ENCODE measurements at regions not wholly inside any gene's neighbourhood (a gene's known extent, or its start where the extent isn't known, plus 50 kb on each side); places are given as distances from the start of the nearest gene placed in this dataset.
"Not testable (repeated sequence)": the region's sequence is repeated elsewhere in the genome, so short reads cannot be mapped to it uniquely, and the experiment has no call there.

DNA sequence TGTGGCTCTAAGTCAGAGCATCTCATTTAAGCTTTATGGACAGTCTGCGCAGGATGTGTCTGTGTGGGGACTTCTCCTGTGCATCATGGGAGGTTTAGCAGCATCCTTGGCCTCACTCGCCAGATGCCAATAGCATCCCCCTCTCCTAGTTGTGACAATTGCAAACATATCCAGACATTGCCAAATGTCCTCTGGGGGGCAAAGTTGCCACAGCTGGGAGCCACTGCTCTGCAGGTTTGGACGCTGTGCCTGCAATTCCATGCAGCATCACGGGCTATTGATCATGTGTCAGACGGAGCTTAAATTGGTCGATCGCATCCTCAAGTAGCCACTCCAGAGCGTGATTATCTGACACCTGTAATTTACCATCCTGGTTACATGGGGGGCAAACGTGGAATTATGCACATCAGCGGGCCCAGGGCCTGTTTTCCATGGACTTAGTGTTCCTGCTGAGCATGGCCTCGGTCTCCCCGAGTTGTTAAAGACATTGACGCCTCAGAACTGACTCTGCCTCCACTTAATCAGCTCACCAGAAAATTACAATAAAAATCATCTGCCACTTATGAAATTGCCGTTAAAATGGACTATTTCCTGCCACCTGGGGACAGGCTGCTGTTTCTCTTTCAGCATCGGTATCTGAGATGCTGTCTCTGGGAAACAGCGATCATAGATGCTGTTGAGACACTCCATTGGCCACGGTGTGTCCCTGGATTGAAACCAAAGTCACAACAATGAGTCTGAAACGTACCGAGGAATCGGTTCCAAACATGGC lies 191.9 kb upstream of the SULF2 start:
- H3K4me3 ChIP-seq (ENCODE audit: low read depth, low read length); H3K36me3 ChIP-seq (replicated peaks); in situ Hi-C loops (cut with HindIII; ENCODE audit: low pct_ligation_motif_present, low sequenced_read_pairs); H3K27ac ChIP-seq; H3K27me3 ChIP-seq (replicated peaks); DNase-seq: not testable (repeated sequence)

DNA sequence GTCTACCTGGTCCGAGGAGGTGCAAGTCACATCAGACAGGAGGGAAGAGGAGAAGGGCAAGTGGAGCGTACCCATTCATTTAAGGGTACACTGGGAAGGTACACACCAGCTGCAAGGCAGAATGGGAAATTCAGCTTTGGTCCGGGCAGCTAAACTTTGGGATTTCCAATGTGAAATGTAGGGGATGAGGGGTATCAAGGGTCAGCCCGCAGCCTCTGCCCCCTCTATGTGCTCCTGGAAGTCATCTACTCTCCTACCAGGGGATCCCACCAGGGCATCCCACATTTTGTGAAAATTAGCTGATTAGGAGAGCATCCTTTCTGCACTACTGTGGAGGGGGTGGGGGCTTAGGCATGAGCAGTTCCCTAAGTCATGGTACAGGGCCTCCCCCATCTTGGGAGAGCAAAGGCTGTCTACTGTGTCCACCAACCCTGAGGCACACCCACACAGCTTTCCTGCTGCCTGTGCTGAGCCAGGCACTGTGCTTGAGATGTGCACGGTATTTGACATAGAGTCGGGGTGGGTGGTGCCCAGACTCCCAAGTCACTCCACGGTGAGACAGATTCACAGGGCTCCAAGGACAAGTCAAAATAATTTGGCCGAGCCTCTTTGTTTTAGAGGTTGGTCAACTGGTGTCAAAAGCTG lies 189.1 kb upstream of the SULF2 start:
- H3K27me3 ChIP-seq (replicated peaks): no peaks in the 10 kb centered on the region
- in situ Hi-C loops (cut with HindIII; ENCODE audit: low pct_ligation_motif_present, low sequenced_read_pairs): no loop called here
- no peak overlapping the region for H3K4me3 ChIP-seq (ENCODE audit: low read depth, low read length)
- TF ChIP-seq, protein P1, sequence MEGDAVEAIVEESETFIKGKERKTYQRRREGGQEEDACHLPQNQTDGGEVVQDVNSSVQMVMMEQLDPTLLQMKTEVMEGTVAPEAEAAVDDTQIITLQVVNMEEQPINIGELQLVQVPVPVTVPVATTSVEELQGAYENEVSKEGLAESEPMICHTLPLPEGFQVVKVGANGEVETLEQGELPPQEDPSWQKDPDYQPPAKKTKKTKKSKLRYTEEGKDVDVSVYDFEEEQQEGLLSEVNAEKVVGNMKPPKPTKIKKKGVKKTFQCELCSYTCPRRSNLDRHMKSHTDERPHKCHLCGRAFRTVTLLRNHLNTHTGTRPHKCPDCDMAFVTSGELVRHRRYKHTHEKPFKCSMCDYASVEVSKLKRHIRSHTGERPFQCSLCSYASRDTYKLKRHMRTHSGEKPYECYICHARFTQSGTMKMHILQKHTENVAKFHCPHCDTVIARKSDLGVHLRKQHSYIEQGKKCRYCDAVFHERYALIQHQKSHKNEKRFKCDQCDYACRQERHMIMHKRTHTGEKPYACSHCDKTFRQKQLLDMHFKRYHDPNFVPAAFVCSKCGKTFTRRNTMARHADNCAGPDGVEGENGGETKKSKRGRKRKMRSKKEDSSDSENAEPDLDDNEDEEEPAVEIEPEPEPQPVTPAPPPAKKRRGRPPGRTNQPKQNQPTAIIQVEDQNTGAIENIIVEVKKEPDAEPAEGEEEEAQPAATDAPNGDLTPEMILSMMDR (IDR thresholded peaks at IDR 0.05; ENCODE audit: low read depth, low read length, missing control alignments): no peak
- DNase-seq: no peak
- no peak overlapping the region for H3K27ac ChIP-seq
- no peaks in the 10 kb centered on the region for H3K36me3 ChIP-seq (replicated peaks)

DNA sequence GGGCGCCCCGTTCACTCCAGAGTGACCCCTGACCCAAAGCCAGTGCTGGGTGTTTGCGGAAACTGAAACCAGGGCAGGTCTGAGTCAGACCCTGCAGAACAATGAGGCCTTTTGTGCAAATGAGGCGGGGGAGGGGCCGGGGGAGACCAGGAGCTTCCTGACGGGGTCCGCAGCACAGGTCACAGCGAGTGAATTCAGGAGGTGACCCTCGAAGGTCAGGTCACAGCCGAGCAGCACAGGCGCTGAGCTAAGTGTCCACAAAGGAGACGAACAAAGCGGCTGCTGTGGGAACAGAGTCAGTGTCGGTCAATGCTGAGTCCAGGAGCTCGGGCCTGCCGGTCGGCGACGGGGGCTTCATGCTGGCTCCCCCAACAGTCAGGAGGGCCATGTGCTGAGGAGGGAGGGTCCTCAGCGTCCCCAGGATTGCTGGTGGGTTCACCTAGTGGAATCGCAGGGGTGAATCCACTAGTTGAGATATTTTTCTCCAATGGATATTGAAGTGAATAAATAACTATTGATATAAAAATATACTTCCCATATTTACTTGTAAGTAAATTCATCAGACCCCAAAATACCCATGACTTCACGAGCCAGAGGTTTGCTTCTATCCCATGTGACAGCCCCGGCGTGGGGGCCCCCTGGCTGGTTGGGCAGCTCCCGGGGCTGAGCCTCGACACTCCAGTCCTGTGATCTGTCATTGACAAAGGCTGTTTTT lies 188.4 kb upstream of the SULF2 start:
- in situ Hi-C loops (cut with HindIII; ENCODE audit: low pct_ligation_motif_present, low sequenced_read_pairs): no loop called here
- Histone ChIP-seq H3K36me3 (replicated peaks) (no peaks in the 10 kb centered on the region), H3K27ac (no peak overlapping the region), H3K27me3 (replicated peaks) (no peaks in the 10 kb centered on the region), H3K4me3 (ENCODE audit: low read depth, low read length) (no peak overlapping the region)
- peak; percentile 16 for DNase-seq
- TF ChIP-seq, protein P1 (IDR thresholded peaks at IDR 0.05; ENCODE audit: low read depth, low read length, missing control alignments): no peak

DNA sequence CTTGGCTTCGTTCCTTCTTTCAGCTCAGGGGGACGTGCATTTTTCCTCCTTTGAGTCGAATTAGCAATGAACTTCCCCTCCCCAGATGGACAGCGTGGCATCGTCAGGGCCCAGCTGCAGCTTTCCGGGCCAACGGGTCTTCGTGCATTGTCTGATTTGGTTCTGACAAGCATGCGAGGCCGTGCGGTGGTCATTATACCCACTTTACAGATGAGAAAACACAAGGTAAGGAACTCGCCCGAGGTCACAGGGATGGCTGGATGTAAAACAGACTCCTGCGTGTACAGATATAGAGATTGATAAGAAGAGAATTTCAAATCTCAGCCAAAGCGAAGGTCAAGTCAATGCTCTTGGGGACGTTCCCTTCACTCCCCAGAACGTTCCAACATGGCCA lies 187.6 kb upstream of the SULF2 start:
- in situ Hi-C loops (cut with HindIII; ENCODE audit: low pct_ligation_motif_present, low sequenced_read_pairs): no loop called here
- Histone ChIP-seq H3K36me3 (replicated peaks) (no peaks in the 10 kb centered on the region), H3K27ac (no peak overlapping the region), H3K4me3 (ENCODE audit: low read depth, low read length) (no peak overlapping the region), H3K27me3 (replicated peaks) (no peaks in the 10 kb centered on the region)
- DNase-seq: no peak
- TF ChIP-seq, protein P1 (IDR thresholded peaks at IDR 0.05; ENCODE audit: low read depth, low read length, missing control alignments): no peak

DNA sequence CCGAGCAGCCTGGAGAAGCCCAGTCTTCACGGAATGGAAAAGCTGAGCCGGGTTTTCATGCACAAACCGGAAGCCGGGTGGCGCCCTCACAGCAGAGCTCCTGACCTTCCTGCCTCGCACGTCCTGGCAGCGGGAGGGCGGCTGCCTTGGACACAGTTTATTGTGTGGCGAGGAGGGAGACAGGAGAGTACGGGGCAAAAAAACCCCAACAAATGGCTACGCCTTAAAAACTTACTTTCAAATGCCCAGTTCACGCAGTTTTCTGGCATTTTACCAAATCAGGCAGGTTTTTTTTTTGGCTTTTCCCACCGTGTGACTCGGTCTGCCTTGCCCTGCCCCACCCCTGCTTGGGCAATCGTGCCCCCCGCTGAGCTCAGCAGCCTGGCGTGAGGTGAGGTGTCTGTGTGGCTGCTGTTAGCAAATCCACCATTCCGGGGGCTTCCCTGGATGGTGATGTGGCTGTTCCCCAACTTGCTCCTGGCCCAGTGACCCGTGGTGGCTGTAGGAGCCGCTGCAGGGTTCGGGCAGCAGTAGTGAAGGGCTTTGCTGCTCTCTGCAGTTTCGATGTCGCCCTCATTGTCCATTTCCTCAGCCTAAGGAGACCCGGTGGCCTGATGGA lies 187.1 kb upstream of the SULF2 start:
- H3K4me3 ChIP-seq (ENCODE audit: low read depth, low read length); DNase-seq; H3K27ac ChIP-seq; H3K36me3 ChIP-seq (replicated peaks); H3K27me3 ChIP-seq (replicated peaks); in situ Hi-C loops (cut with HindIII; ENCODE audit: low pct_ligation_motif_present, low sequenced_read_pairs): not testable (repeated sequence)
- TF ChIP-seq, protein P1 (IDR thresholded peaks at IDR 0.05; ENCODE audit: low read depth, low read length, missing control alignments): peak; percentile 24

Measured in brain microvascular endothelial cell (primary cell).